Activated B cell treated with CpG ODN at 0.5 μM for 24 hours (primary cell): ENCODE measurements at regions not wholly inside any gene's neighbourhood (a gene's known extent, or its start where the extent isn't known, plus 50 kb on each side); places are given as distances from the start of the nearest gene placed in this dataset.

Experiments used
- ATAC-seq: fragments of 200-7000 bp; cut with Tn5 transposase; one replicate; pipeline ENCODE4 v1.10.0; 2021; ENCODE audit warnings: low read depth, mild to moderate bottlenecking, moderate library complexity
- CTCF ChIA-PET: fragments of 350-600 bp; sonication (Branson Sonifier 250); formaldehyde crosslinking; loops from one replicate; lab custom pipeline; 2021; ENCODE audit warnings: antibody characterized with exemption; lab: Charles Lee
- POLR2A ChIA-PET: fragments of 350-600 bp; sonication (Branson Sonifier 250); formaldehyde crosslinking; loops from one replicate; lab custom pipeline; 2021; ENCODE audit warnings: antibody characterized with exemption; lab: Charles Lee
- DNase-seq: peaks from one replicate; pipeline ENCODE4 v3.0.0; 2022
- H3K27ac Mint-ChIP-seq: one replicate; pipeline ENCODE4 v1.8.0; 2020; ENCODE audit warnings: mixed read lengths
- H3K27me3 Mint-ChIP-seq: one replicate; pipeline ENCODE4 v1.8.0; 2021; ENCODE audit warnings: mixed read lengths
- H3K36me3 Mint-ChIP-seq: one replicate; pipeline ENCODE4 v1.8.0; 2021; ENCODE audit warnings: low read depth, mixed read lengths
- H3K4me1 Mint-ChIP-seq: one replicate; pipeline ENCODE4 v1.8.0; 2021; ENCODE audit warnings: mixed read lengths
- H3K4me3 Mint-ChIP-seq: one replicate; pipeline ENCODE4 v1.8.0; 2020; ENCODE audit warnings: mild to moderate bottlenecking, mixed read lengths
- H3K9me3 Mint-ChIP-seq: one replicate; pipeline ENCODE4 v1.8.0; 2020; ENCODE audit warnings: mixed read lengths
- intact Hi-C: fragments of 100-400 bp; cut with micrococcal nuclease; formaldehyde crosslinking; loops from one replicate; pipeline ENCODE4 v1.15.1; 2024
- TF ChIP-seq, protein P1 (sequence below): fragments of 200-600 bp; IDR thresholded peaks from one replicate; pipeline ENCODE4 v1.8.0; 2022; ENCODE audit warnings: antibody characterized with exemption, mild to moderate bottlenecking

DNA sequence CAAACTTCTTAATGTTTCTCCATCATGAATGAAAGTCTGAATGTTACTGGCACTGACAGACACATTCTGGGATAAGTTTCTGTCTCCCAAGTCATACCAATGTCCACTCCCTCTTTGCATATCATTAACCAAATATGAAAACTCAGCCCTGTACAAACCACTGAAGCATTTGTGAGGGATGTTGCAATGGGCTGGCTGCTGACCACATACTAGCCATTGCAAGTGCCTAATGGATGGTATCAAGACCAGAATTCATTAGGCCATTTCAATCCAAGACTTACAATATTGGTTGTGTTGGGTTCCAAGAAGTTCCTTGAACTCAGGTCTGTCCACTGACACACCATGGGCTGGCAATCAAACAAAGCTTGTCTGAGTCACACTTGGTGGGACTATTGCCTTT, 73.8 kb downstream of the CBLN2 start:
- Mint-ChIP-seq H3K4me3 (no peak overlapping the region), H3K4me1 (no peaks in the 10 kb centered on the region), H3K9me3 (no peaks in the 10 kb centered on the region), H3K27ac (no peak overlapping the region), H3K36me3 (no peaks in the 10 kb centered on the region), H3K27me3 (no peaks in the 10 kb centered on the region)
- ATAC-seq (no peak), DNase-seq (no peak)
- intact Hi-C loops, result no loop called here
- TF ChIP-seq, protein P1, sequence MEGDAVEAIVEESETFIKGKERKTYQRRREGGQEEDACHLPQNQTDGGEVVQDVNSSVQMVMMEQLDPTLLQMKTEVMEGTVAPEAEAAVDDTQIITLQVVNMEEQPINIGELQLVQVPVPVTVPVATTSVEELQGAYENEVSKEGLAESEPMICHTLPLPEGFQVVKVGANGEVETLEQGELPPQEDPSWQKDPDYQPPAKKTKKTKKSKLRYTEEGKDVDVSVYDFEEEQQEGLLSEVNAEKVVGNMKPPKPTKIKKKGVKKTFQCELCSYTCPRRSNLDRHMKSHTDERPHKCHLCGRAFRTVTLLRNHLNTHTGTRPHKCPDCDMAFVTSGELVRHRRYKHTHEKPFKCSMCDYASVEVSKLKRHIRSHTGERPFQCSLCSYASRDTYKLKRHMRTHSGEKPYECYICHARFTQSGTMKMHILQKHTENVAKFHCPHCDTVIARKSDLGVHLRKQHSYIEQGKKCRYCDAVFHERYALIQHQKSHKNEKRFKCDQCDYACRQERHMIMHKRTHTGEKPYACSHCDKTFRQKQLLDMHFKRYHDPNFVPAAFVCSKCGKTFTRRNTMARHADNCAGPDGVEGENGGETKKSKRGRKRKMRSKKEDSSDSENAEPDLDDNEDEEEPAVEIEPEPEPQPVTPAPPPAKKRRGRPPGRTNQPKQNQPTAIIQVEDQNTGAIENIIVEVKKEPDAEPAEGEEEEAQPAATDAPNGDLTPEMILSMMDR, result no peak
- ChIA-PET CTCF (no interaction called here), POLR2A (no interaction called here)

DNA sequence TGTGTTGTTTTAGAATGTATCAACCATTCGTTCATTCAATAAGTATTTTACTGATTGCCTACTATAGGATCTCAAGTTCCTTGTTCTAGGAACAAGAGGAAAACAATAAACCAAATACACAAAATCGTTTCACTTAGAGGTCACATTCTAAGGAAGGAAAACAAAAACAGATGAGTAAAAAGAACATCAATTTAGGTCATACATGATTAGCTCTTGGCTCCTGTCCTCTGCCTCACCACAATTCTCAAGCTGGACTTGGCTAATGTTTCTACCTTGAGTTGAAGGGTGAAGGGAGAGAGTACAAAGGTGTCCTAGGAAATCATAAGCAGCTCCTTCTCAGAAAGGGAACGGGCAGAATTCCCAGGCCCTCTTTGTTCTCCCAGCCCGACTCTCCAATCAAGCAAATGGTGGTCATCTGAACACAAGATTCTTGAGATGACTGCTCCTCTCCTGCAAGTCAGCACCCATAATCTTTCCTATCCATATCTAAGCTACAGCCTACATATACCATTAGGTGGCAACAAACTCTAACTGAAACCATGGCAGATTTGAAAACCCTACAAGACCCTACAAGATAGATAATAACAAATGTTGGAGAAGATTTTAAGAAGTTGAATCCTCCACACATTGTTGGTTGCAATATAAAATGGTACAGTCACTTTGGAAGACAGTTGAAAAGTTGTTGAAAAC, 76.0 kb downstream of the CBLN2 start:
- H3K36me3 Mint-ChIP-seq, result no peaks in the 10 kb centered on the region
- TF ChIP-seq, protein P1, result no peak
- H3K27me3 Mint-ChIP-seq, result no peaks in the 10 kb centered on the region
- intact Hi-C loops, result no loop called here
- ChIA-PET POLR2A (no interaction called here), CTCF (no interaction called here)
- no peak overlapping the region for H3K4me3 Mint-ChIP-seq
- H3K27ac Mint-ChIP-seq, result no peak overlapping the region
- H3K4me1 Mint-ChIP-seq, result no peaks in the 10 kb centered on the region
- H3K9me3 Mint-ChIP-seq, result no peaks in the 10 kb centered on the region
- DNase-seq (no peak), ATAC-seq (no peak)

DNA sequence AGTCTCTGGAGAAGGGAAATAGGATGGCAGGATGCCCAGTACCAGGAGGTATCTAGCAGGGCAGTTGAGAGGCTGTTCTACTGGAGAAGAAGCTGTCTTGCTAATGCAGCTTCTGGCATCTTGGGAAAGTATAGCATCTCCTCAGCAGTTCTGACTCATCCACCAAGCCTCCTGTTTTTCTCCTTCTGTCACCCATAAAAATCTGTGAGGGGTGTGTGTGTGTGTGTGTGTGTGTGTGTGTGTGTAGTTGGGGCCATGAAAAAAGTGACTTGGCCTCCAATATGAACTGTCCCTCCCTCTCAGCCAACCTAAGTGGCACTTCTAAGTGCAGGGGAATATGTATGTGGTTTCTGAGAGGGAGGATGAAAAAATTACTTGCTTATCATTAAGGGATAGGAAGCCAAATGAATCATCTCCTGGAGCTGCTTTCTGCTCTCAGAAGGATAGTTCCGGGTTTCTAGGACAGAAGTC, 83.9 kb downstream of the CBLN2 start:
- CTCF ChIA-PET, result no interaction called here
- intact Hi-C loops, result no loop called here
- Mint-ChIP-seq H3K4me3 (no peak overlapping the region), H3K27me3 (no peaks in the 10 kb centered on the region), H3K27ac (no peak overlapping the region), H3K9me3 (no peaks in the 10 kb centered on the region), H3K36me3 (no peaks in the 10 kb centered on the region), H3K4me1 (no peaks in the 10 kb centered on the region)
- DNase-seq (no peak), ATAC-seq (no peak)
- POLR2A ChIA-PET, result no interaction called here
- TF ChIP-seq, protein P1, result no peak

DNA sequence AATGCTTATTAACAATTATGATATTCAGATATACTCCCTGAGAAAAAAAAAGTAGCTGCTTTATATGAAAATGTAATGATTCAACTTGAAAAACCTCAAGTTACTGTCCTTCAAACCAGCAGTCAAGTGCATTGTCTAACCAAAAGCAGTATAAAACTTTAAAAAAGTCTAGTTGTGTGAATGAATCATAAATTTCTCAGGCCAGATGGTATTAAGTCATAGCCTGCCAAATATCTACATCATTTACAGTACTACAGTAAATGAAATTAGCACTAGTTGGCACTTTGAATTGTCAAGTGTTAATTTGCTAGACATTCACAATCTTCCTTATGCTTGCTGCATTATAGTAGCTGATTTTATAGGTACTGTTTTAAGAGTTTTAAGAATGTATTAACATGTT, 85.9 kb downstream of the CBLN2 start:
- DNase-seq (no peak), ATAC-seq (no peak)
- no peaks in the 10 kb centered on the region for H3K27me3 Mint-ChIP-seq
- TF ChIP-seq, protein P1, result no peak
- no peak overlapping the region for H3K4me3 Mint-ChIP-seq
- peaks cover 5% of the 10 kb centered on the region for H3K9me3 Mint-ChIP-seq
- POLR2A ChIA-PET, result no interaction called here
- H3K36me3 Mint-ChIP-seq, result no peaks in the 10 kb centered on the region
- intact Hi-C loops, result no loop called here
- H3K27ac Mint-ChIP-seq, result no peak overlapping the region
- CTCF ChIA-PET, result no interaction called here
- no peaks in the 10 kb centered on the region for H3K4me1 Mint-ChIP-seq

DNA sequence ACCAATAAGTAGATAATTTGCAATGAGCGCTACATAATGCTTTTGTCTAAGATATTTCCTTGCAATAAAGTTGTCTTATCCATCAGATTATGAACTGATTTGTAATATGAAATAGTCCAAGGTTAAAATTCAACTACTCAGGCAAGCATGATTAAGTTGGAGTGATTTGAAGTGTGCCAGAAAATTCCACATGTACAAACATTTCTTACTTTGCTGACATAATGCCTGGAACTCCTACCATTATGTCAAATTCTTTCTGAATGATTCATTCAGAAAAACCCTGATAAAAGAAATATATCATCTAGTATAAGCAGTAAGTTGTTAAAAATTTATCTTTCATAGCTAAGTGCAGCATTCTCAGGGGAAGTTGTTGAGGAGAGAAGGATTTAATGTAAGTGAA, 87.3 kb downstream of the CBLN2 start:
- ATAC-seq (no peak), DNase-seq (no peak)
- intact Hi-C loops, result no loop called here
- TF ChIP-seq, protein P1, result no peak
- no peak overlapping the region for H3K4me3 Mint-ChIP-seq
- H3K27ac Mint-ChIP-seq, result no peak overlapping the region
- CTCF ChIA-PET, result no interaction called here
- peaks cover 7% of the 10 kb centered on the region for H3K9me3 Mint-ChIP-seq
- H3K4me1 Mint-ChIP-seq, result no peaks in the 10 kb centered on the region
- POLR2A ChIA-PET, result no interaction called here
- no peaks in the 10 kb centered on the region for H3K27me3 Mint-ChIP-seq
- no peaks in the 10 kb centered on the region for H3K36me3 Mint-ChIP-seq
